ENCODE measurements at regions not wholly inside any gene's neighbourhood (a gene's known extent, or its start where the extent isn't known, plus 50 kb on each side); places are given as distances from the start of the nearest gene placed in this dataset.

GRCh38 chr4:1569461-1570151 is 114.5 kb downstream of the FAM53A start:
- Histone ChIP-seq H3K4me2 (ENCODE audit: low read length) (no peak overlapping the region), H2AFZ (ENCODE audit: low read length) (no peak overlapping the region), H3K27ac (ENCODE audit: low read depth, low read length, poor library complexity, severe bottlenecking) (no peak overlapping the region), H3K79me2 (ENCODE audit: insufficient read depth, low read depth, low read length) (no peaks in the 10 kb centered on the region), H4K20me1 (ENCODE audit: insufficient read depth, low read length) (no peaks in the 10 kb centered on the region), H3K36me3 (ENCODE audit: insufficient read depth, low read length) (no peaks in the 10 kb centered on the region), H3K4me3 (ENCODE audit: low read depth, low read length, poor library complexity, severe bottlenecking) (no peak overlapping the region), H3K9me3 (ENCODE audit: low read length) (no peaks in the 10 kb centered on the region), H3K9me2 (ENCODE audit: insufficient read depth, low read length) (no peaks in the 10 kb centered on the region), H3K4me1 (ENCODE audit: insufficient read depth, low read length, poor library complexity, severe bottlenecking) (no peaks in the 10 kb centered on the region)
- no peak for DNase-seq (ENCODE audit: low spot score)
- POLR2A ChIA-PET, result no interaction called here
- CTCF ChIA-PET (ENCODE audit: unreplicated experiment), result no interaction called here
- no TSS peak for BruUV-seq (replicated peaks)
- intact Hi-C loops (cut with micrococcal nuclease; ENCODE audit: unreplicated experiment), result no loop called here
- TF ChIP-seq CTCF (conservative IDR thresholded peaks at IDR 0.05; ENCODE audit: low read length) (no peak), EZH2phosphoT487 (IDR thresholded peaks at IDR 0.05; ENCODE audit: borderline replicate concordance, low read depth, low read length) (no peak)

GRCh38 chr4:1568855-1569460 is 115.2 kb downstream of the FAM53A start:
- Histone ChIP-seq H3K4me3 (ENCODE audit: low read depth, low read length, poor library complexity, severe bottlenecking) (no peak overlapping the region), H3K4me2 (ENCODE audit: low read length) (no peak overlapping the region), H3K9me2 (ENCODE audit: insufficient read depth, low read length) (no peaks in the 10 kb centered on the region), H3K27ac (ENCODE audit: low read depth, low read length, poor library complexity, severe bottlenecking) (no peak overlapping the region), H3K36me3 (ENCODE audit: insufficient read depth, low read length) (no peaks in the 10 kb centered on the region), H3K9me3 (ENCODE audit: low read length) (no peaks in the 10 kb centered on the region), H3K79me2 (ENCODE audit: insufficient read depth, low read depth, low read length) (no peaks in the 10 kb centered on the region), H3K4me1 (ENCODE audit: insufficient read depth, low read length, poor library complexity, severe bottlenecking) (no peaks in the 10 kb centered on the region), H4K20me1 (ENCODE audit: insufficient read depth, low read length) (no peaks in the 10 kb centered on the region), H2AFZ (ENCODE audit: low read length) (no peak overlapping the region)
- ChIA-PET CTCF (ENCODE audit: unreplicated experiment) (no interaction called here), POLR2A (no interaction called here)
- TF ChIP-seq CTCF (conservative IDR thresholded peaks at IDR 0.05; ENCODE audit: low read length) (no peak), EZH2phosphoT487 (IDR thresholded peaks at IDR 0.05; ENCODE audit: borderline replicate concordance, low read depth, low read length) (no peak)
- intact Hi-C loops (cut with micrococcal nuclease; ENCODE audit: unreplicated experiment), result no loop called here
- no TSS peak for BruUV-seq (replicated peaks)
- DNase-seq (ENCODE audit: low spot score), result no peak

- no peaks in the 10 kb centered on the region for H3K79me2 ChIP-seq (ENCODE audit: insufficient read depth, low read depth, low read length)
- H3K36me3 ChIP-seq (ENCODE audit: insufficient read depth, low read length), result no peaks in the 10 kb centered on the region
- no peak overlapping the region for H2AFZ ChIP-seq (ENCODE audit: low read length)
- no peaks in the 10 kb centered on the region for H3K9me3 ChIP-seq (ENCODE audit: low read length)
- H3K4me2 ChIP-seq (ENCODE audit: low read length), result no peak overlapping the region
- DNase-seq (ENCODE audit: low spot score), result no peak
- CTCF ChIA-PET (ENCODE audit: unreplicated experiment), result no interaction called here
- no peak overlapping the region for H3K27ac ChIP-seq (ENCODE audit: low read depth, low read length, poor library complexity, severe bottlenecking)
- no peaks in the 10 kb centered on the region for H4K20me1 ChIP-seq (ENCODE audit: insufficient read depth, low read length)
- no peak overlapping the region for H3K4me3 ChIP-seq (ENCODE audit: low read depth, low read length, poor library complexity, severe bottlenecking)
- POLR2A ChIA-PET, result no interaction called here
- TF ChIP-seq CTCF (conservative IDR thresholded peaks at IDR 0.05; ENCODE audit: low read length) (no peak), EZH2phosphoT487 (IDR thresholded peaks at IDR 0.05; ENCODE audit: borderline replicate concordance, low read depth, low read length) (no peak)
- H3K9me2 ChIP-seq (ENCODE audit: insufficient read depth, low read length), result no peaks in the 10 kb centered on the region
- no peaks in the 10 kb centered on the region for H3K4me1 ChIP-seq (ENCODE audit: insufficient read depth, low read length, poor library complexity, severe bottlenecking)
- intact Hi-C loops (cut with micrococcal nuclease; ENCODE audit: unreplicated experiment), result no loop called here
- no TSS peak for BruUV-seq (replicated peaks)
These were observed 116.1 kb downstream of the FAM53A start for GRCh38 chr4:1567808-1568581.

All from OCI-LY7 (cell line).